Loucy (cell line): ENCODE measurements at regions not wholly inside any gene's neighbourhood (a gene's known extent, or its start where the extent isn't known, plus 50 kb on each side); places are given as distances from the start of the nearest gene placed in this dataset.

Experiments
- H2AFZ ChIP-seq: fragments of 200-600 bp; sonication (generic); 2 replicates; pipeline ENCODE4 v1.6.0; 2016; ENCODE audit warnings: antibody characterized with exemption, mild to moderate bottlenecking, low read length, moderate library complexity
- H3F3A ChIP-seq: fragments of 200-600 bp; 2 replicates; pipeline ENCODE4 v1.6.0; 2016; ENCODE audit warnings: antibody characterized with exemption, low read depth, mild to moderate bottlenecking
- H3K27me3 ChIP-seq: fragments of 200-600 bp; sonication (generic); 2 replicates; pipeline ENCODE4 v1.6.1; 2014; ENCODE audit warnings: low read length, mild to moderate bottlenecking; ENCODE audit not compliant: insufficient read depth, poor library complexity, severe bottlenecking
- H3K36me3 ChIP-seq: fragments of 200-600 bp; sonication (generic); 2 replicates; pipeline ENCODE4 v1.6.1; 2016; ENCODE audit warnings: low read length; ENCODE audit not compliant: insufficient read depth
- H3K4me1 ChIP-seq: fragments of 200-600 bp; sonication (generic); 2 replicates; pipeline ENCODE4 v1.5.1; 2014; ENCODE audit warnings: low read length, mild to moderate bottlenecking; ENCODE audit not compliant: insufficient read depth, poor library complexity, severe bottlenecking
- H3K4me2 ChIP-seq: fragments of 200-600 bp; sonication (generic); 2 replicates; pipeline ENCODE4 v1.6.0; 2014; ENCODE audit warnings: antibody characterized with exemption, low read length, low read depth, mild to moderate bottlenecking; ENCODE audit not compliant: poor library complexity, severe bottlenecking
- H3K4me3 ChIP-seq: fragments of 200-600 bp; sonication (generic); 2 replicates; pipeline ENCODE4 v1.5.1; 2014; ENCODE audit warnings: low read length, mild to moderate bottlenecking, mixed read lengths; ENCODE audit not compliant: poor library complexity, severe bottlenecking
- H3K79me2 ChIP-seq: fragments of 200-600 bp; sonication (generic); 2 replicates; pipeline ENCODE4 v1.6.1; 2014; ENCODE audit warnings: low read length; ENCODE audit not compliant: insufficient read depth
- H3K9ac ChIP-seq: fragments of 200-600 bp; sonication (generic); 2 replicates; pipeline ENCODE4 v1.6.0; 2014; ENCODE audit warnings: mild to moderate bottlenecking, low read depth, low read length, moderate library complexity; ENCODE audit not compliant: poor library complexity, severe bottlenecking
- H3K9me2 ChIP-seq: fragments of 200-600 bp; sonication (generic); replicated peaks from 2 replicates; pipeline ENCODE4 v1.6.1; 2016; ENCODE audit warnings: low read depth, low read length, mixed read lengths
- H3K9me3 ChIP-seq: fragments of 200-600 bp; sonication (generic); 2 replicates; pipeline ENCODE4 v1.6.1; 2014; ENCODE audit warnings: mild to moderate bottlenecking, antibody characterized with exemption, low read length, low read depth; ENCODE audit not compliant: insufficient read depth
- H4K20me1 ChIP-seq: fragments of 200-600 bp; sonication (generic); 2 replicates; pipeline ENCODE4 v1.6.0; 2014; ENCODE audit warnings: antibody characterized with exemption, low read length, mild to moderate bottlenecking; ENCODE audit not compliant: insufficient read depth, poor library complexity, severe bottlenecking
- CTCF ChIP-seq: fragments of 200-600 bp; sonication (generic); conservative IDR thresholded peaks from 2 replicates; pipeline ENCODE4 v1.5.1; 2014; ENCODE audit warnings: mild to moderate bottlenecking, antibody characterized with exemption, low read length
- EZH2phosphoT487 ChIP-seq: fragments of 200-600 bp; IDR thresholded peaks from 2 replicates; pipeline ENCODE4 v1.6.1; 2018; ENCODE audit warnings: antibody characterized with exemption, mild to moderate bottlenecking, moderate library complexity, borderline replicate concordance

DNA sequence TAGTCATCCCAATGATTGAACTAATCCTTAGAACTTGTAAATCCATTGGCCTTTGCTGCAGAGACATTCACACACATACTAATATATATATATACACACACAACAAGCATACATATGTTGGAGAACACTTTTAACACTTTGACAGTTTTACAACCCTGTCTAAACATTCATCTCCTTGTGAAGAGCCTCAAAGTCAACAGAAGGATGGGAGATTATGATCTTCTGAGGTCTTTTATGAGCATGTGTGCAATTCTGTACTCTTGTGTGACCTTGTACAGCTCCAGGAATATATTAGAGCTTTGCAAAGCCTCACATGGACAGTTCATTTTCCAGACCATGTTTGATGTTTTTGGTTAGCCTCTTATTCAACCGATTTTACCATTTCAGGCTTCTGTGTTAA, 589.0 kb downstream of the NXPH1 start:
- no peaks in the 10 kb centered on the region for H3K9me2 ChIP-seq
- H3K79me2 ChIP-seq = no peaks in the 10 kb centered on the region
- H3K4me2 ChIP-seq = no peak overlapping the region
- no peaks in the 10 kb centered on the region for H4K20me1 ChIP-seq
- TF ChIP-seq CTCF (no peak), EZH2phosphoT487 (no peak)
- H3K4me1 ChIP-seq = no peaks in the 10 kb centered on the region
- H2AFZ ChIP-seq = no peak overlapping the region
- H3K4me3 ChIP-seq = no peak overlapping the region
- H3K36me3 ChIP-seq = no peaks in the 10 kb centered on the region
- no peaks in the 10 kb centered on the region for H3K9me3 ChIP-seq
- no peaks in the 10 kb centered on the region for H3K27me3 ChIP-seq
- no peak overlapping the region for H3K9ac ChIP-seq
- no peaks in the 10 kb centered on the region for H3F3A ChIP-seq

DNA sequence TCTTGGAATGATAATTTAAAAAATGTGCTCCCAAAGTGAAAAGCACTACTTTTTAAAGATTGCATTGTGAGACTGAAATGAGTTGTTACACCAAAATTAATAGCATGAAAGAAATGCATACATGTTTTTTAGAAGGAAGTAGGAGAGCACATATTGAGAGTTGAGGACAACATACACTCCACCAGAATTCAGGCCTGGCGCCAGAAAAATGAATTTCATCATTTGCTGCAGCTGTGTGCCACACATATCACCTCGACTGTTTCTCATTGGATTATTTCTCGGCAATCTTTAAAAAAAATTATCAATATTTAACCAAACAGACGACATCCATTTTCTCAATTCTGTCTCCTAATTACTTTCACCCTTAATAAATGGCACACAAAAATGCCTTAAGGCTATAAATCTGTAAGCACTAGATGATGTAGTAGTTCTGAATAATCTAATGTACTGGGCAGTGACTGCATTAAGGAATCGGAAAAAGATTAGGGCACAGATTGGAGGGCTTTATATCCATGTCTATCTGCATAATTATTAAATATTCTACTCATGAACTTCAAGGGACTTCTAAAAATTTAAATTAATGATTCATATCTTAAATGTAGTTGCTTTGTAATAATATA, 590.4 kb downstream of the NXPH1 start:
- Histone ChIP-seq H3K4me2 (no peak overlapping the region), H3K36me3 (no peaks in the 10 kb centered on the region), H3K4me3 (no peak overlapping the region), H3K4me1 (no peaks in the 10 kb centered on the region), H2AFZ (no peak overlapping the region), H3F3A (no peaks in the 10 kb centered on the region), H3K9me3 (no peaks in the 10 kb centered on the region), H3K79me2 (no peaks in the 10 kb centered on the region), H3K27me3 (no peaks in the 10 kb centered on the region), H3K9me2 (no peaks in the 10 kb centered on the region), H4K20me1 (no peaks in the 10 kb centered on the region), H3K9ac (no peak overlapping the region)
- TF ChIP-seq CTCF (no peak), EZH2phosphoT487 (no peak)

DNA sequence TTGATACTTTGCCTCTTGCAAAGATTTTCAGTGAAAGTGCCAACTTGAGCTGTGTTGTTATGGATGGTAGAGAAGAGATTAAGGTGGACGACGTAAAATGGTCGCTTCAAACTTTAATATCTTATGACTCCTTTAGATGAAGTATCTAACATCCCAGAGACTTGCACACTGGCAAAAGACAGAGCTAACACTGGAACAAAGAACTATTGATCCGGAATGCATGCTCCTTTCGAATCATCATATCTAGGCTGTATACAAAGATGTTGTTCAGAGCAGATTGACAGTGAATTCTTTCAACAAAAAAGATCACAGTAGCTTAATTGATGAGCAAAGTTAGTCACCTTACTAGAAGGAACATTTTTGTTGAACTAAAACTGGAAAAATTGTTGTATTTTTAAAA, 592.7 kb downstream of the NXPH1 start:
- TF ChIP-seq EZH2phosphoT487 (no peak), CTCF (no peak)
- Histone ChIP-seq H3K4me3 (no peak overlapping the region), H3K4me2 (no peak overlapping the region), H3K79me2 (no peaks in the 10 kb centered on the region), H3K9me2 (no peaks in the 10 kb centered on the region), H3K27me3 (no peaks in the 10 kb centered on the region), H4K20me1 (no peaks in the 10 kb centered on the region), H3K9ac (no peak overlapping the region), H3K9me3 (no peaks in the 10 kb centered on the region), H2AFZ (no peak overlapping the region), H3K4me1 (no peaks in the 10 kb centered on the region), H3F3A (no peaks in the 10 kb centered on the region), H3K36me3 (no peaks in the 10 kb centered on the region)
